ENCODE measurements at regions not wholly inside any gene's neighbourhood (a gene's known extent, or its start where the extent isn't known, plus 50 kb on each side); places are given as distances from the start of the nearest gene placed in this dataset.
"Not testable (repeated sequence)": the region's sequence is repeated elsewhere in the genome, so short reads cannot be mapped to it uniquely, and the experiment has no call there.

GRCh38 chr6:165793287-165793825 is 130.3 kb upstream of the PDE10A start:
- DNase-seq (ENCODE audit: low read depth in 2 of 2): no peak

DNA sequence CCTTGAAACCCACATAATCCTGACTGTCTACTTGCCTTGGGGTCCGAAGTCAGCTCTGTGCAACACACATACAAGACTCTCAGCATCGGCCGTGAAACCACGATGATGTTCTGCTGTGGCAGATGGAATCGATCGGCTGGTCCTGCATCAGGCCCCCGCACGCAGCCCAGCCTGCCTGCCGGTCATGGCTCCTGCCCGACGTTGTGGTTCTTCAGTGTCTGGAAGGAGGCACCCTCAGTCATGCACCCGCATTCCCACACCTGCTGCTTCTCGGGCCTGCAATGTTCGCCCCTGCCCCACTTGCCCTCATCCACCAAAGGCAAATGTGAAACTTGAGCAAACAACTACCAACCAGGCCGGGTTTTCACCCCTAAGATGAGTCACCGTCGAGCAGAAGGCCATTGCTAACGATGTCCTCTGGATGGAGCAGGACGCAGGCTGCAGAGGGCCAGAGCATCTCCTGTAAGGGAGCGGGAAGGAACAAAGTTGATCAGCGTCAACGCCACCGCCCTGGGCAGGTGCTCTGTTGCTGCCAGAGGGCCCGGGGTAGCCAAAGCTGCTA is 128.9 kb upstream of the PDE10A start:
- DNase-seq (ENCODE audit: low read depth in 2 of 2): no peak

- no peak for DNase-seq (ENCODE audit: low read depth in 2 of 2)
Observed at GRCh38 chr6:165791306-165791705, 128.3 kb upstream of the PDE10A start.

DNA sequence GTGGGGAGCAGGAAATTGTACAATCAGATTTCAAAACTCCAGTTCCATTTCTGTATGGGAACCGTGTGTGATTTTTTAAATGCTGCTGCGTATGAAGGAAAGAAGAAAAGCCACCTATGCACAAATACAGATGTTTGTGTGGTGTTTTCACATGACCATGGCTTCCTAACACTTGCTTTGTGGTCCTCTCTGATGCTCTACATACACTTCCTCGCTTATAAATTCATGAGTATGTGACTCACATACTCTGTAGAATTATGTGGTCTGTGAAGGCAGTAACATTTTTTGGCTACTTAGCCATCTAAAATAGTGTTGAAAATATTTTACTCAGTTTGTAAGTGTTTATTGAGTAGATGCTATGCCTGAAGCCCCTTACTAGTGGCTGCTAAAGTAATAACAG is 119.8 kb upstream of the PDE10A start:
- no peak for DNase-seq (ENCODE audit: low read depth in 2 of 2)

GRCh38 chr6:165782134-165782533 is 119.1 kb upstream of the PDE10A start:
- no peak for DNase-seq (ENCODE audit: low read depth in 2 of 2)

GRCh38 chr6:165777680-165778079 is 114.6 kb upstream of the PDE10A start:
- no peak for DNase-seq (ENCODE audit: low read depth in 2 of 2)

DNA sequence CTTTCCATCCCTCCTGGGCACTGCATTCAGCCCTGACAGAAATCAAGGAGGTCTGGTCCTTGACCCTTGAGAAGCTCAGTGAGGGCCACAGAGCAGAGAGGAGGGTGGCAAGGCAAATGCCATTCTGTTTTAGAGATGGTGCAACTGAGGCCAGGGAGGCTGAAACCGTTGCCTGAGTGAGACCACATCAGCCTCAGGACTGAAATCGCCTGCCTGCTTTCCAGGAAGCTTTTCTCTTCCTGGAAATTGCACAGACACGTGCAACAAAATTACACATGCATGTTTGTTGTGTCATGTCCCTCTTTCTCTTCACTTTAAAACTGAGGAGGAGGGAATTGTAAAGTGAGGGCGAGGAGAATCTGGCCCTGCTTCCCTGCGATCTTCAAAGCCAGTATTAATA is 113.7 kb upstream of the PDE10A start:
- no peak for DNase-seq (ENCODE audit: low read depth in 2 of 2)

GRCh38 chr6:165775721-165776120 is 112.7 kb upstream of the PDE10A start:
- no peak for DNase-seq (ENCODE audit: low read depth in 2 of 2)

DNA sequence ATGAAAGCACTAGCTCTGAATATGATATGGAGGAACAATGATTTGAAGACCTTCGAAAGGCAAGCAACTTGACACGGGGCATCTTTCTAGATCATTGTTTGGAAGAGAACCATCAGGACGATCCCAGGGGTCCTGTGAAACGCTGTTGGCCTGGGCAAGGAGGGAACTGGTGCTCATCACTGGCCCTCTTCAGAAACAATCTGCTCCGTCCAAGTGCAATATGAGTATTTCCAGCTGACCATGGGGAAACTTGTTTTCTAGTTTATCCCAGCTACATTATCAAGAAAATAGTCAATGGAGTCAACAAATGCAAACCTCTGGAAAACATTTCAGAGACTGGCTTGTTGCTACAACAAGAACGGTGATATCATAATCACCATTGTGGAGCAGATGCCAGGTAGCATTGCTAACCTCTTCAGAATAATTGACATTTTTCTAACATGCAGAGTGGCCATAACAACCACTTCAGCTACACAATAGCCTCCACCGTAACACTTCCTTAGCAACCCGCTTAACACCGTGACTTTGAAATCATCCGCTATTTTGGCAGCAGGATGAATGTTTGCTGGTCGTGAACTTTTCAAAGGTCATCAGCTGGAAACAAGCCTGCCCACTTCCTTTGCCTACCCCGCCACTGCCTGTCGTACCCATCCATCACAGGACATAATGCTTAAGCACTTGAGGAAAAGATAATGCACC is 112.0 kb upstream of the PDE10A start:
- no peak for DNase-seq (ENCODE audit: low read depth in 2 of 2)

GRCh38 chr6:165770397-165771082 is 107.5 kb upstream of the PDE10A start:
- no peak for DNase-seq (ENCODE audit: low read depth in 2 of 2)

- DNase-seq (ENCODE audit: low read depth in 2 of 2): no peak
Observed at GRCh38 chr6:165769884-165770283, 106.8 kb upstream of the PDE10A start.

- no peak for DNase-seq (ENCODE audit: low read depth in 2 of 2)
Observed at GRCh38 chr6:165769401-165769800, 106.4 kb upstream of the PDE10A start.

GRCh38 chr6:165768961-165769360 is 105.9 kb upstream of the PDE10A start:
- no peak for DNase-seq (ENCODE audit: low read depth in 2 of 2)

GRCh38 chr6:165767228-165767627 is 104.2 kb upstream of the PDE10A start:
- DNase-seq (ENCODE audit: low read depth in 2 of 2): no peak

DNA sequence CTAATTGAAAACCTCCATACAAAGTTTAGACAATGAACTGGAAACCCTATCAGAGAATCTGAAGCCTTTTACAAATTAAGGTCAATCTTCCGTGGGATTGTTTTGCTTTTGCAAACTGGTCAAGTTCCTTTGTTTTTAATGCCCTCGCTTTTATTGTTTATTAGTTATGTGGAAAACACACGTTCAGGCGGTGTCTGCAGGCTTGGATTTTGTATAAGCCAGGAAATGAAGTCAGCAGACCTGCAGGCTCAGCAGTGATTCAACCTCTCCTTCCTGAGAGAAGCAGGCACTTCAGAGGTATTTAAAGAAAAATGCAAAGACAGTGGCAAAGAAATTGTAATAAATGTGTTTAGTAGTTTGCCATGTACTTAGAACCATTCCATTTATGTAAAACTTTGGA is 103.4 kb upstream of the PDE10A start:
- no peak for DNase-seq (ENCODE audit: low read depth in 2 of 2)

DNA sequence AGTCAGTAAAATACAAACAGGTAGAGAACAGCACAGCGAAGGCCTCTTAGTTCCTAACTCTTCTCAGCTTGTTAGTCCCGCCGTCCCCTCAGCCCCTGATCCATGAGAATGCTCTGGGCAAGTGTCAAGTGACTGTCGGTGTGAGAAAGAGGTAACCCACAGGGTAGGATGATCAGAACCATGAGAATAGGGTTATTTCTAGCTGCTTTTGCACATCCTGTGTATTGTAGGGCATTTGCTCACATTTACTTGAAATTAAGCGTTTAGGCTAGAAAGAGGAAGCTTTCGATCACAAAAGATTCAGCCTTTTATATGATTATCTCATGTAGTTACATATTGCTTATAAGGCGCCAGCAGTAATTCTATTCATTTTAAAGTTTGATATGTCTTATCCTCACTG is 103.0 kb upstream of the PDE10A start:
- no peak for DNase-seq (ENCODE audit: low read depth in 2 of 2)

- DNase-seq (ENCODE audit: low read depth in 2 of 2): not testable (repeated sequence)
Observed at GRCh38 chr6:165765256-165765655, 102.2 kb upstream of the PDE10A start.

GRCh38 chr6:165762876-165763275 is 99.8 kb upstream of the PDE10A start:
- no peak for DNase-seq (ENCODE audit: low read depth in 2 of 2)

- DNase-seq (ENCODE audit: low read depth in 2 of 2): no peak
Observed at GRCh38 chr6:165762125-165762524, 99.1 kb upstream of the PDE10A start.

DNA sequence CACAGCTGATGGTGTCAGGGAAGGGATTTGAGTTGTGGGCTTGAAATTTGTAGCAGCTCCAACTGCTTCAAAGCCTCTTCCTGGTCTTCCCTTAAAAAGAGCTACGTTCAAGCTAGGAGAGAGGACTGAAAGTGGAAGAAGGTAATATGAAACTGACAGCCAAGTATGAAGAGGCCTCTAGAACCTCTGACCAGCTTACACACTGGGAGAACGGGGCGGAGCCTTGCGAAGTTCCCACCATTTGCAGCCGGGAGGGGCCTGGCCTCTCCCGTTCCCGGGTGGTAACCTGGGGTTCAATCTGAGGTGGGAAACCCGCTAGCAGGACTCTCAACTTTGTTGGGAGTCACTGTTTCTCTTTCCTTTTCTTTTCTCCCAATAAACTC is 97.8 kb upstream of the PDE10A start:
- DNase-seq (ENCODE audit: low read depth in 2 of 2): no peak

- DNase-seq (ENCODE audit: low read depth in 2 of 2): no peak
Observed at GRCh38 chr6:165760126-165760802, 97.2 kb upstream of the PDE10A start.

GRCh38 chr6:165758441-165758840 is 95.4 kb upstream of the PDE10A start:
- no peak for DNase-seq (ENCODE audit: low read depth in 2 of 2)
